OCI-LY3 (cell line): ENCODE measurements at regions not wholly inside any gene's neighbourhood (a gene's known extent, or its start where the extent isn't known, plus 50 kb on each side); places are given as distances from the start of the nearest gene placed in this dataset.

ENCODE experiments used
- H2AFZ ChIP-seq: fragments of 200-600, 300-600 bp; shearing (Covaris generic); 2 replicates; pipeline ENCODE4 v1.6.0; 2014; ENCODE audit warnings: antibody characterized with exemption, low read depth, low read length
- H3K27ac ChIP-seq: fragments of 200-600, 300-600 bp; sonication (generic); 2 replicates; pipeline ENCODE4 v1.5.1; 2014; ENCODE audit warnings: mild to moderate bottlenecking, low read length, moderate library complexity, mixed read lengths
- H3K27me3 ChIP-seq: fragments of 200-600, 300-600 bp; sonication (generic); 2 replicates; pipeline ENCODE4 v1.6.1; 2014; ENCODE audit warnings: low read depth, low read length, mixed read lengths
- H3K36me3 ChIP-seq: fragments of 200-600, 300-600 bp; sonication (generic); replicated peaks from 2 replicates; pipeline ENCODE3; 2014; ENCODE audit warnings: low read depth, low read length, mixed read lengths
- H3K4me1 ChIP-seq: fragments of 300-600, 200-600 bp; sonication (generic); 2 replicates; pipeline ENCODE4 v1.6.1; 2014; ENCODE audit warnings: low read length, mixed read lengths
- H3K4me2 ChIP-seq: fragments of 200-600, 300-600 bp; sonication (generic); 2 replicates; pipeline ENCODE4 v1.6.1; 2014; ENCODE audit warnings: low read length, mixed read lengths
- H3K4me3 ChIP-seq: fragments of 300-600, 200-600 bp; sonication (generic); 2 replicates; pipeline ENCODE4 v1.5.1; 2014; ENCODE audit warnings: antibody characterized with exemption, mild to moderate bottlenecking, low read length, moderate library complexity
- H3K79me2 ChIP-seq: fragments of 300-600, 200-600 bp; shearing (Covaris generic); 2 replicates; pipeline ENCODE4 v1.6.1; 2014; ENCODE audit warnings: mild to moderate bottlenecking, low read length, mixed read lengths
- H3K9ac ChIP-seq: fragments of 300-600, 200-600 bp; shearing (Covaris generic); 2 replicates; pipeline ENCODE4 v1.6.0; 2014; ENCODE audit warnings: mild to moderate bottlenecking, low read length, moderate library complexity
- H3K9me3 ChIP-seq: fragments of 200-600, 300-600 bp; shearing (Covaris generic); 2 replicates; pipeline ENCODE4 v1.6.1; 2014; ENCODE audit warnings: low read length, mixed read lengths; ENCODE audit not compliant: insufficient read depth
- H4K20me1 ChIP-seq: fragments of 200-600, 300-600 bp; sonication (generic); 2 replicates; pipeline ENCODE4 v1.6.1; 2016; ENCODE audit warnings: low read length, mixed read lengths; ENCODE audit not compliant: insufficient read depth
- CTCF ChIP-seq: fragments of 200-600, 300-600 bp; sonication (generic); IDR thresholded peaks from 2 replicates; pipeline ENCODE4 v1.5.1; 2014; ENCODE audit warnings: antibody characterized with exemption, low read length, low read depth
- EZH2phosphoT487 ChIP-seq: fragments of 200-600 bp; shearing (Covaris generic); IDR thresholded peaks from 2 replicates; pipeline ENCODE4 v1.6.1; 2018; ENCODE audit warnings: antibody characterized with exemption, mixed run types, low read depth

- H3K4me3 ChIP-seq = no peak overlapping the region
- no peaks in the 10 kb centered on the region for H3K27me3 ChIP-seq
These were observed 408.7 kb upstream of the PKN2 start for GRCh38 chr1:88275259-88275862.

GRCh38 chr1:88276163-88276562, 407.9 kb upstream of the PKN2 start:
- no peaks in the 10 kb centered on the region for H3K79me2 ChIP-seq
- peaks cover 7% of the 10 kb centered on the region for H3K36me3 ChIP-seq
- H3K9me3 ChIP-seq = 0 out of 2 replicates have a peak, but pooled peaks cover 9% of the 10 kb centered on the region
- peak overlapping the region; percentile 45 for H3K4me2 ChIP-seq
- H3K27ac ChIP-seq = peak overlapping the region; percentile 88
- peak overlapping the region; percentile 43 for H3K9ac ChIP-seq
- no peaks in the 10 kb centered on the region for H4K20me1 ChIP-seq
- no peak for TF ChIP-seq EZH2phosphoT487
- no peak for TF ChIP-seq CTCF
- H3K27me3 ChIP-seq = no peaks in the 10 kb centered on the region
- H3K4me1 ChIP-seq = peaks cover 34% of the 10 kb centered on the region
- H3K4me3 ChIP-seq = peak overlapping the region; percentile 27
- H2AFZ ChIP-seq = peak overlapping the region; percentile 52; the same call in 1 of the 2 replicates

More at GRCh38 chr1:88275259-88275862, 408.7 kb upstream of the PKN2 start:
- H2AFZ ChIP-seq = no peak overlapping the region
- TF ChIP-seq CTCF = no peak
- no peak for TF ChIP-seq EZH2phosphoT487
- peak overlapping the region; percentile 88 for H3K27ac ChIP-seq
- no peaks in the 10 kb centered on the region for H4K20me1 ChIP-seq
- H3K36me3 ChIP-seq = peaks cover 7% of the 10 kb centered on the region
- H3K9ac ChIP-seq = no peak overlapping the region
- no peaks in the 10 kb centered on the region for H3K79me2 ChIP-seq
- H3K4me1 ChIP-seq = peaks cover 34% of the 10 kb centered on the region
- 0 out of 2 replicates have a peak, but pooled peaks cover 9% of the 10 kb centered on the region for H3K9me3 ChIP-seq
- H3K4me2 ChIP-seq = peak overlapping the region; percentile 45; the same call in 1 of the 2 replicates

GRCh38 chr1:88284066-88284465, 400.0 kb upstream of the PKN2 start:
- Histone ChIP-seq H2AFZ (no peak overlapping the region), H3K4me3 (no peak overlapping the region), H3K36me3 (peaks cover 3% of the 10 kb centered on the region), H3K9me3 (0 out of 2 replicates have a peak, but pooled peaks cover 6% of the 10 kb centered on the region), H3K4me1 (peaks cover 22% of the 10 kb centered on the region), H3K9ac (no peak overlapping the region), H3K27ac (no peak overlapping the region), H3K79me2 (no peaks in the 10 kb centered on the region), H3K4me2 (no peak overlapping the region), H4K20me1 (no peaks in the 10 kb centered on the region), H3K27me3 (no peaks in the 10 kb centered on the region)
- TF ChIP-seq EZH2phosphoT487 (no peak), CTCF (no peak)

GRCh38 chr1:88284666-88285366, 399.3 kb upstream of the PKN2 start:
- no peak overlapping the region for H3K9ac ChIP-seq
- no peaks in the 10 kb centered on the region for H3K36me3 ChIP-seq
- H3K27ac ChIP-seq = no peak overlapping the region
- no peaks in the 10 kb centered on the region for H3K79me2 ChIP-seq
- H4K20me1 ChIP-seq = no peaks in the 10 kb centered on the region
- no peak overlapping the region for H2AFZ ChIP-seq
- H3K9me3 ChIP-seq = no peaks in the 10 kb centered on the region
- no peak for TF ChIP-seq EZH2phosphoT487
- TF ChIP-seq CTCF = no peak
- peaks cover 16% of the 10 kb centered on the region for H3K4me1 ChIP-seq
- no peaks in the 10 kb centered on the region for H3K27me3 ChIP-seq
- H3K4me2 ChIP-seq = no peak overlapping the region
- no peak overlapping the region for H3K4me3 ChIP-seq
